DMS 273 (cell line): ENCODE measurements at regions not wholly inside any gene's neighbourhood (a gene's known extent, or its start where the extent isn't known, plus 50 kb on each side); places are given as distances from the start of the nearest gene placed in this dataset.
"Not testable (repeated sequence)": the region's sequence is repeated elsewhere in the genome, so short reads cannot be mapped to it uniquely, and the experiment has no call there.

Source experiments
- DNase-seq: peaks from one replicate; lab custom pipeline; 2025; ENCODE audit not compliant: unreplicated experiment; lab: John Stamatoyannopoulos, UW

- no peak for DNase-seq
Observed at GRCh38 chr15:75100679-75101078, 77.3 kb downstream of the PPCDC start.

GRCh38 chr15:75104804-75105557 lies 81.6 kb downstream of the PPCDC start:
- no peak for DNase-seq

GRCh38 chr15:75107516-75107907 lies 84.1 kb downstream of the PPCDC start:
- DNase-seq: no peak

- no peak for DNase-seq
Observed at GRCh38 chr15:75107908-75108838, 84.8 kb downstream of the PPCDC start.

- DNase-seq: no peak
Observed at GRCh38 chr15:75109021-75109735, 85.8 kb downstream of the PPCDC start.

GRCh38 chr15:75109736-75110130 lies 86.3 kb downstream of the PPCDC start:
- no peak for DNase-seq

- no peak for DNase-seq
Observed at GRCh38 chr15:75112278-75112847, 89.0 kb downstream of the PPCDC start.

- no peak for DNase-seq
Observed at GRCh38 chr15:75112848-75113492, 88.7 kb upstream of the C15orf39 start.

- no peak for DNase-seq
Observed at GRCh38 chr15:75114327-75114726, 87.4 kb upstream of the C15orf39 start.

- no peak for DNase-seq
Observed at GRCh38 chr15:75114796-75115195, 86.9 kb upstream of the C15orf39 start.

- DNase-seq: not testable (repeated sequence)
Observed at GRCh38 chr15:75115411-75115913, 86.2 kb upstream of the C15orf39 start.

GRCh38 chr15:75116143-75116542 lies 85.5 kb upstream of the C15orf39 start:
- DNase-seq: not testable (repeated sequence)

GRCh38 chr15:75117993-75118392 lies 83.7 kb upstream of the C15orf39 start:
- no peak for DNase-seq

- not testable (repeated sequence) for DNase-seq
Observed at GRCh38 chr15:75119312-75119711, 82.4 kb upstream of the C15orf39 start.

GRCh38 chr15:75121491-75121890 lies 80.2 kb upstream of the C15orf39 start:
- no peak for DNase-seq

- DNase-seq: no peak
Observed at GRCh38 chr15:75123395-75123794, 78.3 kb upstream of the C15orf39 start.

GRCh38 chr15:75124278-75124677 lies 77.4 kb upstream of the C15orf39 start:
- DNase-seq: not testable (repeated sequence)

- DNase-seq: no peak
Observed at GRCh38 chr15:75125935-75126334, 75.7 kb upstream of the C15orf39 start.

- no peak for DNase-seq
Observed at GRCh38 chr15:75126864-75127580, 74.7 kb upstream of the C15orf39 start.

GRCh38 chr15:75129788-75130187 lies 71.9 kb upstream of the C15orf39 start:
- DNase-seq: no peak
